GM13976 (cell line): ENCODE measurements at regions not wholly inside any gene's neighbourhood (a gene's known extent, or its start where the extent isn't known, plus 50 kb on each side); places are given as distances from the start of the nearest gene placed in this dataset.

Experiments used
- DNase-seq: peaks from one replicate; pipeline ENCODE4 v3.0.0; 2012; ENCODE audit warnings: low spot score
- in situ Hi-C: fragments of 300-500 bp; cut with MboI; formaldehyde crosslinking; loops from one replicate; pipeline ENCODE4 v1.12.0; 2022; ENCODE audit warnings: low sequenced_read_pairs, mixed read lengths, inconsistent platforms; ENCODE audit not compliant: unreplicated experiment
- TF ChIP-seq, protein P1 (sequence below): IDR thresholded peaks from 2 replicates; pipeline ENCODE4 v1.5.1; 2012; ENCODE audit warnings: borderline replicate concordance, mild to moderate bottlenecking; ENCODE audit not compliant: insufficient read depth; ENCODE audit errors: extremely low read depth, missing control alignments, control extremely low read depth

DNA sequence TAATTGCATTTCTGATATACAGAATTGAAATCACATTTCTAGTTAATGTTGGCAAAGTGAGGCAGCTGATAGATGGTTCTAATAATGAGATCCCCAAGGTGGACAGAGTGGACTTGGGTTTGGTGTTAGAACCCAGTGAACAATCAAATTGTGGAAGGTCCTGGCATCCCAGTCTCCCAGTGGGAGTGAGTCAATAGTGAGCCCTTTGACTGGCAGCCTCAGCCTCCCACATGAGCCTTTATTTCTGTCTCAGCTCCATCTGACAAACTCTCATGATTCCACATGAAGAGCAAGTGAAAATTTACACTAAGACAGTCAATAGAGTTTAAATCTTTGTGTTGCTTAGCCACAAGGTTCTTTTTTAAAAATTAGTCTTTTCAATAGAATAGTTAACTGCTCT, 56.7 kb upstream of the MYO3A start:
- DNase-seq = no peak
- TF ChIP-seq, protein P1, sequence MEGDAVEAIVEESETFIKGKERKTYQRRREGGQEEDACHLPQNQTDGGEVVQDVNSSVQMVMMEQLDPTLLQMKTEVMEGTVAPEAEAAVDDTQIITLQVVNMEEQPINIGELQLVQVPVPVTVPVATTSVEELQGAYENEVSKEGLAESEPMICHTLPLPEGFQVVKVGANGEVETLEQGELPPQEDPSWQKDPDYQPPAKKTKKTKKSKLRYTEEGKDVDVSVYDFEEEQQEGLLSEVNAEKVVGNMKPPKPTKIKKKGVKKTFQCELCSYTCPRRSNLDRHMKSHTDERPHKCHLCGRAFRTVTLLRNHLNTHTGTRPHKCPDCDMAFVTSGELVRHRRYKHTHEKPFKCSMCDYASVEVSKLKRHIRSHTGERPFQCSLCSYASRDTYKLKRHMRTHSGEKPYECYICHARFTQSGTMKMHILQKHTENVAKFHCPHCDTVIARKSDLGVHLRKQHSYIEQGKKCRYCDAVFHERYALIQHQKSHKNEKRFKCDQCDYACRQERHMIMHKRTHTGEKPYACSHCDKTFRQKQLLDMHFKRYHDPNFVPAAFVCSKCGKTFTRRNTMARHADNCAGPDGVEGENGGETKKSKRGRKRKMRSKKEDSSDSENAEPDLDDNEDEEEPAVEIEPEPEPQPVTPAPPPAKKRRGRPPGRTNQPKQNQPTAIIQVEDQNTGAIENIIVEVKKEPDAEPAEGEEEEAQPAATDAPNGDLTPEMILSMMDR = no peak
- in situ Hi-C loops = no loop called here
